ENCODE measurements at regions not wholly inside any gene's neighbourhood (a gene's known extent, or its start where the extent isn't known, plus 50 kb on each side); places are given as distances from the start of the nearest gene placed in this dataset.
A peak's percentile ranks its signal among the peaks of the same experiment; 100 is the strongest.
"Not testable (repeated sequence)": the region's sequence is repeated elsewhere in the genome, so short reads cannot be mapped to it uniquely, and the experiment has no call there.

DNA sequence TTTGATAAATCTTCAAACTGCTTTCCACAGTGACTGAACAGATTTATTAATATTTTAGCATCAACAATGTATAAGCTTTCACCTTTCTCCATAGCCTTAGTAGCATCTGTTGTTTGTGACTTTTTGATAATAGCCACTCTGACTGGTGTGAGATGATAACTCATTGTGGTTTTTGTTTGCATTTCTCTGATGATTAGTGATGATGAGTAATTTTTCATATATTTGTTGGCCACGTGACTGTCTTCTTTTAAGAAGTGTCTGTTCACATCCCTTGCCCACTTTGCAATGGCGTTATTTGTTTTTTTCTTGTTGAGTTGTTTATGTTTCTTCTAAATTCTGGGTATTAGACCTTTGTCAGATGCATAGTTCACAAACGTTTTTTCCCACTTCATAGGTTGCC is 952.9 kb downstream of the TRIB2 start (continued):
- TF ChIP-seq, protein P1, sequence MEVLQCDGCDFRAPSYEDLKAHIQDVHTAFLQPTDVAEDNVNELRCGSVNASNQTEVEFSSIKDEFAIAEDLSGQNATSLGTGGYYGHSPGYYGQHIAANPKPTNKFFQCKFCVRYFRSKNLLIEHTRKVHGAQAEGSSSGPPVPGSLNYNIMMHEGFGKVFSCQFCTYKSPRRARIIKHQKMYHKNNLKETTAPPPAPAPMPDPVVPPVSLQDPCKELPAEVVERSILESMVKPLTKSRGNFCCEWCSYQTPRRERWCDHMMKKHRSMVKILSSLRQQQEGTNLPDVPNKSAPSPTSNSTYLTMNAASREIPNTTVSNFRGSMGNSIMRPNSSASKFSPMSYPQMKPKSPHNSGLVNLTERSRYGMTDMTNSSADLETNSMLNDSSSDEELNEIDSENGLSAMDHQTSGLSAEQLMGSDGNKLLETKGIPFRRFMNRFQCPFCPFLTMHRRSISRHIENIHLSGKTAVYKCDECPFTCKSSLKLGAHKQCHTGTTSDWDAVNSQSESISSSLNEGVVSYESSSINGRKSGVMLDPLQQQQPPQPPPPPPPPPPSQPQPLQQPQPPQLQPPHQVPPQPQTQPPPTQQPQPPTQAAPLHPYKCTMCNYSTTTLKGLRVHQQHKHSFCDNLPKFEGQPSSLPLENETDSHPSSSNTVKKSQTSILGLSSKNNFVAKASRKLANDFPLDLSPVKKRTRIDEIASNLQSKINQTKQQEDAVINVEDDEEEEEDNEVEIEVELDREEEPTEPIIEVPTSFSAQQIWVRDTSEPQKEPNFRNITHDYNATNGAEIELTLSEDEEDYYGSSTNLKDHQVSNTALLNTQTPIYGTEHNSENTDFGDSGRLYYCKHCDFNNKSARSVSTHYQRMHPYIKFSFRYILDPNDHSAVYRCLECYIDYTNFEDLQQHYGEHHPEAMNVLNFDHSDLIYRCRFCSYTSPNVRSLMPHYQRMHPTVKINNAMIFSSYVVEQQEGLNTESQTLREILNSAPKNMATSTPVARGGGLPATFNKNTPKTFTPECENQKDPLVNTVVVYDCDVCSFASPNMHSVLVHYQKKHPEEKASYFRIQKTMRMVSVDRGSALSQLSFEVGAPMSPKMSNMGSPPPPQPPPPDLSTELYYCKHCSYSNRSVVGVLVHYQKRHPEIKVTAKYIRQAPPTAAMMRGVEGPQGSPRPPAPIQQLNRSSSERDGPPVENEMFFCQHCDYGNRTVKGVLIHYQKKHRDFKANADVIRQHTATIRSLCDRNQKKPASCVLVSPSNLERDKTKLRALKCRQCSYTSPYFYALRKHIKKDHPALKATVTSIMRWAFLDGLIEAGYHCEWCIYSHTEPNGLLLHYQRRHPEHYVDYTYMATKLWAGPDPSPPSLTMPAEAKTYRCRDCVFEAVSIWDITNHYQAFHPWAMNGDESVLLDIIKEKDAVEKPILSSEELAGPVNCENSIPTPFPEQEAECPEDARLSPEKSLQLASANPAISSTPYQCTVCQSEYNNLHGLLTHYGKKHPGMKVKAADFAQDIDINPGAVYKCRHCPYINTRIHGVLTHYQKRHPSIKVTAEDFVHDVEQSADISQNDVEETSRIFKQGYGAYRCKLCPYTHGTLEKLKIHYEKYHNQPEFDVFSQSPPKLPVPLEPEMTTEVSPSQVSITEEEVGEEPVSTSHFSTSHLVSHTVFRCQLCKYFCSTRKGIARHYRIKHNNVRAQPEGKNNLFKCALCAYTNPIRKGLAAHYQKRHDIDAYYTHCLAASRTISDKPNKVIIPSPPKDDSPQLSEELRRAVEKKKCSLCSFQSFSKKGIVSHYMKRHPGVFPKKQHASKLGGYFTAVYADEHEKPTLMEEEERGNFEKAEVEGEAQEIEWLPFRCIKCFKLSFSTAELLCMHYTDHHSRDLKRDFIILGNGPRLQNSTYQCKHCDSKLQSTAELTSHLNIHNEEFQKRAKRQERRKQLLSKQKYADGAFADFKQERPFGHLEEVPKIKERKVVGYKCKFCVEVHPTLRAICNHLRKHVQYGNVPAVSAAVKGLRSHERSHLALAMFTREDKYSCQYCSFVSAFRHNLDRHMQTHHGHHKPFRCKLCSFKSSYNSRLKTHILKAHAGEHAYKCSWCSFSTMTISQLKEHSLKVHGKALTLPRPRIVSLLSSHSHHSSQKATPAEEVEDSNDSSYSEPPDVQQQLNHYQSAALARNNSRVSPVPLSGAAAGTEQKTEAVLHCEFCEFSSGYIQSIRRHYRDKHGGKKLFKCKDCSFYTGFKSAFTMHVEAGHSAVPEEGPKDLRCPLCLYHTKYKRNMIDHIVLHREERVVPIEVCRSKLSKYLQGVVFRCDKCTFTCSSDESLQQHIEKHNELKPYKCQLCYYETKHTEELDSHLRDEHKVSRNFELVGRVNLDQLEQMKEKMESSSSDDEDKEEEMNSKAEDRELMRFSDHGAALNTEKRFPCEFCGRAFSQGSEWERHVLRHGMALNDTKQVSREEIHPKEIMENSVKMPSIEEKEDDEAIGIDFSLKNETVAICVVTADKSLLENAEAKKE (CRISPR knock-in tag; IDR thresholded peaks at IDR 0.05): no peak
- no peak for TF ChIP-seq EZH2 (IDR thresholded peaks at IDR 0.05; ENCODE audit: low read depth, unreplicated experiment)
- TF ChIP-seq POLR2AphosphoS5 (IDR thresholded peaks at IDR 0.05; ENCODE audit: low read depth): no peak

DNA sequence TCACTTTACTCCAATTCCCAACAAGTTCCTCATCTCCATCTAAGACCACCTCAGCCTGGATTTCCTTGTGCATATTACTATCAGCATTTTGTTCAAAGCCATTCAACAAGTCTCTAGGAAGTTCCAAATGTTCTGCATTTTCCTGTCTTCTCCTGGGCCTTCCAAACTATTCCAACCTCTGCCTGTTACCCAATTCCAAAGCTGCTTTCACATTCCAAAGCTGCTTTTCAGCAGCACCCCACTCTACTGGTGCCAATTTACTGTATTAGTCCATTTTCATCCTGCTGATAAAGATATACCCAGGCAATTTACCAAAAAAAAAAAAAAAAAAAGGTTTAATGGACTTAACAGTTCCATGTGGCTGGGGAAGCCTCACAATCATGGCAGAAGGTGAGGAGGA is 957.1 kb downstream of the TRIB2 start:
- H3K36me3 ChIP-seq (ENCODE audit: insufficient read depth); DNase-seq (ENCODE audit: low spot score); H4K20me1 ChIP-seq (replicated peaks; ENCODE audit: insufficient read depth); ATAC-seq; H3K9me3 Mint-ChIP-seq; H3K79me2 ChIP-seq (replicated peaks; ENCODE audit: insufficient read depth); H3K4me3 Mint-ChIP-seq; H3K4me1 Mint-ChIP-seq; H3K27ac ChIP-seq (ENCODE audit: low read depth); H2AFZ ChIP-seq; H3K27ac Mint-ChIP-seq; H3K4me2 ChIP-seq; H3K4me1 ChIP-seq (ENCODE audit: insufficient read depth); H3K36me3 Mint-ChIP-seq (ENCODE audit: low read depth); H3K9me2 ChIP-seq (ENCODE audit: insufficient read depth); H3K4me3 ChIP-seq; H3F3A ChIP-seq (replicated peaks; ENCODE audit: low read depth): not testable (repeated sequence)
- peaks cover 78% of the 10 kb centered on the region for H3K27me3 ChIP-seq (ENCODE audit: insufficient read depth)
- H3K27me3 Mint-ChIP-seq (ENCODE audit: insufficient read depth, low read depth, poor library complexity): peaks cover 56% of the 10 kb centered on the region

DNA sequence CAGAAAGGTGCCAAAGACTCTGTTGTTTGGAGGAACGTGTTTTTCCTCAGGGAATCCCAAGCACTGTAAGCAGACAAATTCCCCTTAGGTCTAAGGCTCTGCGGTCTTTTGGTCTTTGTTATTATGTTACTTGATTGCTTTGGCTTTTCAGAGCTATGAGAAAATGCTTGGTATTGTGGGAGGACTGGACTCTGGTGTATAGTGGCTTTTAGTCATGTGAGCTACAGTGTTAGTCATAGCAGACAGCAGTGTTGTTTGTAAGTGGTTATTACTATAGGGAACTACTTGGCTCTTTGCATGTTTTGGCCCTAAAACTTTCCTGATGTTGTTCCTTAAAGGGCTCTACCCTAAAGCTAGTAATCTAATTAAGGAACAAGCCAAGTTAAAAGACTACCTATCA is 956.2 kb upstream of the LRATD1 start:
- Mint-ChIP-seq H3K27me3 (ENCODE audit: insufficient read depth, low read depth, poor library complexity) (peaks cover 66% of the 10 kb centered on the region), H3K4me3 (no peak overlapping the region), H3K9me3 (peaks cover 9% of the 10 kb centered on the region; the same call in 1 of the 3 replicates), H3K27ac (no peak overlapping the region), H3K36me3 (ENCODE audit: low read depth) (no peaks in the 10 kb centered on the region), H3K4me1 (no peaks in the 10 kb centered on the region)
- no peak overlapping the region for H3K27ac ChIP-seq (ENCODE audit: low read depth)
- no peaks in the 10 kb centered on the region for H3K4me1 ChIP-seq (ENCODE audit: insufficient read depth)
- peaks cover 5% of the 10 kb centered on the region; the same call in 1 of the 2 replicates for H4K20me1 ChIP-seq (replicated peaks; ENCODE audit: insufficient read depth)
- H3K79me2 ChIP-seq (replicated peaks; ENCODE audit: insufficient read depth): no peaks in the 10 kb centered on the region
- H2AFZ ChIP-seq: no peak overlapping the region
- H3K36me3 ChIP-seq (ENCODE audit: insufficient read depth): no peaks in the 10 kb centered on the region
- H3F3A ChIP-seq (replicated peaks; ENCODE audit: low read depth): no peaks in the 10 kb centered on the region
- 0 out of 2 replicates have a peak, but pooled peaks cover under 1% of the 10 kb centered on the region for H3K9me2 ChIP-seq (ENCODE audit: insufficient read depth)
- no peak overlapping the region for H3K4me3 ChIP-seq
- H3K4me2 ChIP-seq: no peak overlapping the region
- H3K27me3 ChIP-seq (ENCODE audit: insufficient read depth): peaks cover 99% of the 10 kb centered on the region
- ATAC-seq (peak; percentile 53; the same call in 1 of the 3 replicates), DNase-seq (ENCODE audit: low spot score) (no peak)
- TF ChIP-seq EZH2 (IDR thresholded peaks at IDR 0.05; ENCODE audit: low read depth, unreplicated experiment): no peak
- TF ChIP-seq, protein P2, sequence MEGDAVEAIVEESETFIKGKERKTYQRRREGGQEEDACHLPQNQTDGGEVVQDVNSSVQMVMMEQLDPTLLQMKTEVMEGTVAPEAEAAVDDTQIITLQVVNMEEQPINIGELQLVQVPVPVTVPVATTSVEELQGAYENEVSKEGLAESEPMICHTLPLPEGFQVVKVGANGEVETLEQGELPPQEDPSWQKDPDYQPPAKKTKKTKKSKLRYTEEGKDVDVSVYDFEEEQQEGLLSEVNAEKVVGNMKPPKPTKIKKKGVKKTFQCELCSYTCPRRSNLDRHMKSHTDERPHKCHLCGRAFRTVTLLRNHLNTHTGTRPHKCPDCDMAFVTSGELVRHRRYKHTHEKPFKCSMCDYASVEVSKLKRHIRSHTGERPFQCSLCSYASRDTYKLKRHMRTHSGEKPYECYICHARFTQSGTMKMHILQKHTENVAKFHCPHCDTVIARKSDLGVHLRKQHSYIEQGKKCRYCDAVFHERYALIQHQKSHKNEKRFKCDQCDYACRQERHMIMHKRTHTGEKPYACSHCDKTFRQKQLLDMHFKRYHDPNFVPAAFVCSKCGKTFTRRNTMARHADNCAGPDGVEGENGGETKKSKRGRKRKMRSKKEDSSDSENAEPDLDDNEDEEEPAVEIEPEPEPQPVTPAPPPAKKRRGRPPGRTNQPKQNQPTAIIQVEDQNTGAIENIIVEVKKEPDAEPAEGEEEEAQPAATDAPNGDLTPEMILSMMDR (conservative IDR thresholded peaks at IDR 0.05; ENCODE audit: low read depth in 2 of 2): no peak
- no peak for TF ChIP-seq JUNB (IDR thresholded peaks at IDR 0.05; ENCODE audit: unreplicated experiment)
- no peak for TF ChIP-seq POLR2AphosphoS5 (IDR thresholded peaks at IDR 0.05; ENCODE audit: low read depth)
